PC-9 (cell line): ENCODE measurements at regions not wholly inside any gene's neighbourhood (a gene's known extent, or its start where the extent isn't known, plus 50 kb on each side); places are given as distances from the start of the nearest gene placed in this dataset.

Experiments
- CTCF ChIP-seq: fragments of 200-600 bp; sonication (generic); conservative IDR thresholded peaks from 2 replicates; pipeline ENCODE4 v1.6.1; 2017; ENCODE audit warnings: mixed run types, antibody characterized with exemption, mild to moderate bottlenecking, moderate library complexity
- EZH2 ChIP-seq: fragments of 200-600 bp; sonication (generic); IDR thresholded peaks from 2 replicates; pipeline ENCODE4 v1.8.0; 2017; ENCODE audit warnings: antibody characterized with exemption, low read depth

- no peak for TF ChIP-seq CTCF
- TF ChIP-seq EZH2: no peak
These were observed 214.3 kb downstream of the OGFRL1 start for GRCh38 chr6:71502956-71503355.
